ENCODE measurements at regions not wholly inside any gene's neighbourhood (a gene's known extent, or its start where the extent isn't known, plus 50 kb on each side); places are given as distances from the start of the nearest gene placed in this dataset.

- TF ChIP-seq EZH2phosphoT487 (conservative IDR thresholded peaks at IDR 0.05; ENCODE audit: low read length) (no peak), CTCF (IDR thresholded peaks at IDR 0.05; ENCODE audit: insufficient read depth, low read length, poor library complexity, severe bottlenecking) (no peak)
These were observed 821.1 kb upstream of the EEF2KMT start for GRCh38 chr16:5918567-5919130.

Measured in SU-DHL-6 (cell line).